GM10266 (cell line): ENCODE measurements at regions not wholly inside any gene's neighbourhood (a gene's known extent, or its start where the extent isn't known, plus 50 kb on each side); places are given as distances from the start of the nearest gene placed in this dataset.

Experiments
- DNase-seq: peaks from one replicate; pipeline ENCODE4 v3.0.0; 2012; ENCODE audit errors: extremely low spot score
- CTCF ChIP-seq: IDR thresholded peaks from 2 replicates; pipeline ENCODE4 v1.5.1; 2012; ENCODE audit warnings: mild to moderate bottlenecking, low read depth; ENCODE audit not compliant: control insufficient read depth, insufficient read depth; ENCODE audit errors: missing control alignments

- no peak for TF ChIP-seq CTCF
- DNase-seq = no peak
These were observed 148.7 kb upstream of the B3GAT1 start for GRCh38 chr11:134560566-134561330.

- TF ChIP-seq CTCF = no peak
- no peak for DNase-seq
These were observed 148.0 kb upstream of the B3GAT1 start for GRCh38 chr11:134560066-134560465.

GRCh38 chr11:134559602-134559962 lies 147.5 kb upstream of the B3GAT1 start:
- no peak for TF ChIP-seq CTCF
- DNase-seq = no peak

- no peak for TF ChIP-seq CTCF
These were observed 147.0 kb upstream of the B3GAT1 start for GRCh38 chr11:134558916-134559601.

GRCh38 chr11:134558258-134558835 lies 146.3 kb upstream of the B3GAT1 start:
- no peak for DNase-seq
- no peak for TF ChIP-seq CTCF

More at GRCh38 chr11:134558916-134559601, 147.0 kb upstream of the B3GAT1 start:
- DNase-seq = no peak

GRCh38 chr11:134557571-134558257 lies 145.7 kb upstream of the B3GAT1 start:
- DNase-seq = no peak
- TF ChIP-seq CTCF = no peak

- TF ChIP-seq CTCF = no peak
- DNase-seq = no peak
These were observed 144.1 kb upstream of the B3GAT1 start for GRCh38 chr11:134556186-134556585.
